ENCODE measurements at regions not wholly inside any gene's neighbourhood (a gene's known extent, or its start where the extent isn't known, plus 50 kb on each side); places are given as distances from the start of the nearest gene placed in this dataset.

DNA sequence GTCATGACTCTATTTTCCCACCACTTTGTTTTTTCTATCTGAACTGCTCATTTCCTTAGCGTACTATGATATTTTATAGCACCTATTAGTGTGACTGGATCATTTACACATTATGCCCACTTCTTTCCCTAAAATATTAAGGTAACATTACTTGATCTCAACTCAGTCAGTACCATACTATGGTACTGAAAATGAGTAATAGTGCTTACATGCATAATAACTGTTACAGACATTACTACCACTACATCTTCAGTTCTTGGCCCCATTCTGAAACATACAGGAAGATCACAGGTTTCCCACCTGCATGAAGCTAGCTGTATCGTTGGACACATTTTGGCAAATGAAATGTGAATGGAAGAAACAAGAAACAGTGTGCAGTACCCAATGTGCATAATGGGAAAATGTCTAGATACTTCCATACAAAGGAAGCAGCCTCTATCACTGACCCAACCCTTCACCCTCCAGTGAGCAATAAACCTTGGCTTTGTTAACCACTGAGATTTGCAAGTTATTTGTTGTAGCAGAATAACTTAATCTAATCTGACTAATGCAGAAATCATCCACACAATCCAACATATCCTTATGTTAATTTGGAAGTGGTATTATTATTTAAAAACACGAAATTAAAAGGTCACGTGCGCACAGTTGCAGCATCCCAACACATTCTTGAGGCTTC is 108.6 kb upstream of the DOK5 start:
- TF ChIP-seq CTCF (IDR thresholded peaks at IDR 0.05; ENCODE audit: borderline replicate concordance, extremely low read depth, low read length, poor library complexity, severe bottlenecking) (no peak), EZH2 (IDR thresholded peaks at IDR 0.05; ENCODE audit: borderline replicate concordance, low read depth, low read length, severe bottlenecking) (no peak)

Measured in DND-41 (cell line).